HepG2 (cell line): ENCODE measurements at regions not wholly inside any gene's neighbourhood (a gene's known extent, or its start where the extent isn't known, plus 50 kb on each side); places are given as distances from the start of the nearest gene placed in this dataset.

ENCODE experiments used
- ATAC-seq: fragments of 200-7000 bp; cut with Tn5 transposase; 3 replicates; pipeline ENCODE4 v1.9.1; 2020; ENCODE audit warnings: mild to moderate bottlenecking, moderate library complexity
- BruUV-seq: library from RNA; stranded (reverse); fragments of 400-500 nt; replicated peaks from 2 replicates; lab custom pipeline; 2021; lab: Mats Ljungman, UMichigan
- CTCF ChIA-PET: fragments of 300-600 bp; formaldehyde crosslinking; extraction: SDS; loops from one replicate; lab custom pipeline; 2021; ENCODE audit warnings: low total read pairs, inconsistent platforms, low intra/inter-chr PET ratio; lab: Yijun Ruan, JAX
- POLR2A ChIA-PET: fragments of 350-600 bp; sonication (Branson Sonifier 250); formaldehyde crosslinking; loops from one replicate; lab custom pipeline; 2020; ENCODE audit warnings: antibody characterized with exemption, inconsistent platforms; lab: Yijun Ruan, JAX
- DNase-seq: peaks from one replicate; pipeline ENCODE4 v3.0.0-alpha.2; 2015; ENCODE audit warnings: low spot score
- FAIRE-seq: peaks from 3 replicates; lab custom pipeline; 2011; peaks lifted over from hg19 to GRCh38; lab: Jason Lieb, UNC
- H2AFZ ChIP-seq: one replicate; pipeline ENCODE4 v1.6.1; 2011; ENCODE audit warnings: low read length, inconsistent platforms
- H3K27ac ChIP-seq: fragments of 300-600 bp; 3 replicates; pipeline ENCODE4 v1.8.0; 2011; ENCODE audit warnings: mixed run types, mild to moderate bottlenecking, mixed read lengths, low read length, inconsistent platforms; ENCODE audit not compliant: insufficient read depth; ENCODE audit errors: extremely low read length
- H3K27me3 ChIP-seq, 2 experiments: fragments of 200-600 bp in 1 of 2; 2 replicates in 1 of 2; 3 replicates in 1 of 2; pipeline versions ENCODE4 v1.6.0 to v1.8.0; 2011; ENCODE audit warnings: low read length in 2 of 2, mild to moderate bottlenecking in 2 of 2, moderate library complexity in 2 of 2, inconsistent platforms in 1 of 2; ENCODE audit not compliant: insufficient read depth in 2 of 2, control insufficient read depth in 1 of 2
- H3K36me3 ChIP-seq, 2 experiments: fragments of 200-600 bp in 1 of 2; replicated peaks in 1 of 2; 2 replicates in 1 of 2; 3 replicates in 1 of 2; pipeline versions ENCODE4 v1.5.1 to v1.8.0; 2011; ENCODE audit warnings: low read length in 2 of 2, inconsistent platforms in 1 of 2; ENCODE audit not compliant: insufficient read depth in 2 of 2, control insufficient read depth in 1 of 2
- H3K4me1 ChIP-seq: 2 replicates; pipeline ENCODE4 v1.5.1; 2012; ENCODE audit warnings: low read length, inconsistent platforms; ENCODE audit not compliant: insufficient read depth
- H3K4me2 ChIP-seq: 2 replicates; pipeline ENCODE4 v1.6.0; 2011; ENCODE audit warnings: low read depth, low read length, inconsistent platforms
- H3K4me3 ChIP-seq, 3 experiments: fragments of 200-600 bp in 1 of 3; sonication (generic), shearing (Covaris generic) in 1 of 3; replicated peaks in 1 of 3; 2 replicates each; pipeline ENCODE4 v1.5.1; 2011 to 2016; ENCODE audit warnings: low read length in 3 of 3, inconsistent platforms in 2 of 3, low read depth in 2 of 3, mild to moderate bottlenecking in 2 of 3, control low read depth in 1 of 3, mixed read lengths in 1 of 3; ENCODE audit not compliant: insufficient read depth in 1 of 3
- H3K79me2 ChIP-seq: one replicate; pipeline ENCODE4 v1.6.1; 2011; ENCODE audit warnings: low read length, inconsistent platforms; ENCODE audit not compliant: insufficient read depth
- H3K9ac ChIP-seq: 2 replicates; pipeline ENCODE4 v1.6.0; 2011; ENCODE audit warnings: mild to moderate bottlenecking, low read depth, low read length, inconsistent platforms; ENCODE audit not compliant: insufficient read depth
- H3K9me3 ChIP-seq: 2 replicates; pipeline ENCODE4 v1.5.1; 2012; ENCODE audit warnings: mild to moderate bottlenecking, low read length
- H4K20me1 ChIP-seq: 2 replicates; pipeline ENCODE4 v1.6.0; 2011; ENCODE audit warnings: inconsistent platforms, mild to moderate bottlenecking, low read length, moderate library complexity; ENCODE audit not compliant: insufficient read depth
- CAMTA2 ChIP-seq: sonication (generic); formaldehyde crosslinking; IDR thresholded peaks from 2 replicates; pipeline ENCODE4 v1.4.0; 2020; ENCODE audit warnings: mild to moderate bottlenecking, missing genetic modification reagents, borderline replicate concordance
- HNRNPK ChIP-seq: fragments of 200-400 bp; formaldehyde crosslinking; IDR thresholded peaks from 2 replicates; pipeline ENCODE4 v1.6.1; 2018; ENCODE audit warnings: low read length, low read depth, moderate library complexity, mild to moderate bottlenecking; ENCODE audit not compliant: poor library complexity, severe bottlenecking
- MBD4 ChIP-seq: IDR thresholded peaks from 2 replicates; pipeline ENCODE4 v1.6.1; 2012; ENCODE audit warnings: low read length, inconsistent platforms, borderline replicate concordance
- PCBP1 ChIP-seq: fragments of 200-400 bp; formaldehyde crosslinking; IDR thresholded peaks from 2 replicates; pipeline ENCODE4 v1.6.1; 2017; ENCODE audit warnings: mild to moderate bottlenecking, low read depth, low read length, borderline replicate concordance
- SCMH1 ChIP-seq: sonication (generic); formaldehyde crosslinking; IDR thresholded peaks from 2 replicates; pipeline ENCODE4 v1.9.0; 2021; ENCODE audit warnings: missing genetic modification reagents, mild to moderate bottlenecking, borderline replicate concordance
- SRSF4 ChIP-seq: fragments of 200-400 bp; formaldehyde crosslinking; IDR thresholded peaks from one replicate; pipeline ENCODE4 v1.6.1; 2018; ENCODE audit warnings: mild to moderate bottlenecking, low read depth, low read length, moderate library complexity; ENCODE audit not compliant: poor library complexity, severe bottlenecking
- WIZ ChIP-seq: sonication (generic); formaldehyde crosslinking; IDR thresholded peaks from 2 replicates; pipeline ENCODE4 v1.5.1; 2020; ENCODE audit warnings: mild to moderate bottlenecking, missing genetic modification reagents
- ZNF7 ChIP-seq: IDR thresholded peaks from 2 replicates; pipeline ENCODE4 v1.6.1; 2016; ENCODE audit warnings: missing biosample characterization, missing genetic modification reagents
- ZNF790 ChIP-seq: sonication (generic); formaldehyde crosslinking; IDR thresholded peaks from 2 replicates; pipeline ENCODE4 v1.8.0; 2022; ENCODE audit warnings: missing genetic modification reagents, mild to moderate bottlenecking, borderline replicate concordance
- WGBS: methylation state at CpG from one replicate; pipeline ENCODE4 v1.1.6; 2017; ENCODE audit warnings: low lambda C conversion rate; 5-methylcytosine and 5-hydroxymethylcytosine counted together
- in situ Hi-C: cut with HindIII; loops from 2 replicates; pipeline ENCODE4 v1.10.0; 2017; ENCODE audit warnings: low pct_unique_long_range_greater_than_20kb; ENCODE audit not compliant: extremely low pct_ligation_motif_present
- intact Hi-C: fragments of 100-400 bp; cut with micrococcal nuclease; formaldehyde crosslinking; loops from one replicate; pipeline ENCODE4 v1.10.0; 2022; ENCODE audit not compliant: unreplicated experiment
- TF ChIP-seq, protein P1 (sequence below): sonication (generic); formaldehyde crosslinking; IDR thresholded peaks from 2 replicates; pipeline ENCODE4 v1.5.0; 2020; ENCODE audit warnings: mild to moderate bottlenecking, missing genetic modification reagents
- TF ChIP-seq, protein P2 (sequence below): IDR thresholded peaks from 2 replicates; pipeline ENCODE4 v1.6.1; 2012; ENCODE audit warnings: low read length, improper control_type of control experiment

DNA sequence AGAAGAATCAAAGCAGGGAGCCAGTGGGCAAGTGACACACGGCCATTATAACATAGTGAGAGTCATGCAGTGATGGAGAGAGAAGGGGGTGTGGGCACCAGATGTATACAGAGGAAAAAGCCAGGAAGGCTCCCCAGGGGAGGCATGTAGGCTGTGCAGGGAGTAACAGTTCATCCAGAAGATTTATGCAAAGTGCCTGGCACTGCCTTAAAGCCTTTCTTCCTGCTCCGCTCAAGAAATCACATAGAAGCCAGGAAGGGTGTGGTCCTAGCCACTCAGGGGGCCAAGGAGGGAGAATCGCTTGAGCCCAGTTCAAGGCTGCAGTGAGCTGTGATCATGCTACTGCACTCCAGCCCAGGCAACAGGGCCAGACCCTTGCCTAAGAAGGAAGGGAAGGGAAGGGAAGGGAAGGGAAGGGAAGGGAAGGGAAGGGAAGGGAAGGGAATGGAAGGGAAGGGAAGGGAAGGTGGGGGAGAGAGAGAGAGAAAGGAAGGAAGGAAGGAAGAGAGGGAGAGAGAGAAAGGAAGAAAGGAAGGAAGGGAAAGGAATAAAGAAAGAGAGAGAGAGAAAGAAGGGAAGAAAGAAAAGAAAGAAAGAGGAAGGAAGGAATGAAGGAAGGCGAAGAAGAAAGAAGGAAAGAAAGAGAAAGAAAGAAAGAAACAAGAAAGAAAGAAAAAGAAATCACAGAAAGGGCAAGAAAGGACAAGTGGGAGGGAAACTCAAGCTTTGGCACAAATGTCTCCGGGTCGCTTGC lies 89.8 kb downstream of the LHX2 start:
- Histone ChIP-seq H3K79me2 (no peaks in the 10 kb centered on the region), H3K9ac (no peak overlapping the region), H3K27ac (no peak overlapping the region), H4K20me1 (no peaks in the 10 kb centered on the region), H3K4me2 (no peak overlapping the region), H3K4me3 (no peak overlapping the region), H3K9me3 (no peaks in the 10 kb centered on the region), H3K27me3 (peaks cover 4 to 50% of the 10 kb centered on the region in 2 experiments; a peak in 3 of 5 replicates), H3K4me1 (no peaks in the 10 kb centered on the region), H2AFZ (no peak overlapping the region), H3K36me3 (no peaks in the 10 kb centered on the region)
- in situ Hi-C loops (no loop called here), intact Hi-C loops (no loop called here)
- ATAC-seq (no peak), FAIRE-seq (no peak), DNase-seq (no peak)
- WGBS, result 33% methylated on average over 6 of the region's 6 CpGs
- CTCF ChIA-PET, result no interaction called here
- no peak for TF ChIP-seq SRSF4
- TF ChIP-seq ZNF790 (CRISPR knock-in tag), result no peak
- no peak for TF ChIP-seq CAMTA2
- TF ChIP-seq PCBP1, result 0 out of 2 replicates have a peak, but pooled peaks have one; percentile 76
- TF ChIP-seq, protein P1, sequence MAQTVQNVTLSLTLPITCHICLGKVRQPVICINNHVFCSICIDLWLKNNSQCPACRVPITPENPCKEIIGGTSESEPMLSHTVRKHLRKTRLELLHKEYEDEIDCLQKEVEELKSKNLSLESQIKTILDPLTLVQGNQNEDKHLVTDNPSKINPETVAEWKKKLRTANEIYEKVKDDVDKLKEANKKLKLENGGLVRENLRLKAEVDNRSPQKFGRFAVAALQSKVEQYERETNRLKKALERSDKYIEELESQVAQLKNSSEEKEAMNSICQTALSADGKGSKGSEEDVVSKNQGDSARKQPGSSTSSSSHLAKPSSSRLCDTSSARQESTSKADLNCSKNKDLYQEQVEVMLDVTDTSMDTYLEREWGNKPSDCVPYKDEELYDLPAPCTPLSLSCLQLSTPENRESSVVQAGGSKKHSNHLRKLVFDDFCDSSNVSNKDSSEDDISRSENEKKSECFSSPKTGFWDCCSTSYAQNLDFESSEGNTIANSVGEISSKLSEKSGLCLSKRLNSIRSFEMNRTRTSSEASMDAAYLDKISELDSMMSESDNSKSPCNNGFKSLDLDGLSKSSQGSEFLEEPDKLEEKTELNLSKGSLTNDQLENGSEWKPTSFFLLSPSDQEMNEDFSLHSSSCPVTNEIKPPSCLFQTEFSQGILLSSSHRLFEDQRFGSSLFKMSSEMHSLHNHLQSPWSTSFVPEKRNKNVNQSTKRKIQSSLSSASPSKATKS (CRISPR knock-in tag), result no peak
- no peak for TF ChIP-seq ZNF7
- TF ChIP-seq MBD4, result no peak
- TF ChIP-seq WIZ, result no peak
- TF ChIP-seq SCMH1 (CRISPR knock-in tag), result no peak
- TF ChIP-seq, protein P2, sequence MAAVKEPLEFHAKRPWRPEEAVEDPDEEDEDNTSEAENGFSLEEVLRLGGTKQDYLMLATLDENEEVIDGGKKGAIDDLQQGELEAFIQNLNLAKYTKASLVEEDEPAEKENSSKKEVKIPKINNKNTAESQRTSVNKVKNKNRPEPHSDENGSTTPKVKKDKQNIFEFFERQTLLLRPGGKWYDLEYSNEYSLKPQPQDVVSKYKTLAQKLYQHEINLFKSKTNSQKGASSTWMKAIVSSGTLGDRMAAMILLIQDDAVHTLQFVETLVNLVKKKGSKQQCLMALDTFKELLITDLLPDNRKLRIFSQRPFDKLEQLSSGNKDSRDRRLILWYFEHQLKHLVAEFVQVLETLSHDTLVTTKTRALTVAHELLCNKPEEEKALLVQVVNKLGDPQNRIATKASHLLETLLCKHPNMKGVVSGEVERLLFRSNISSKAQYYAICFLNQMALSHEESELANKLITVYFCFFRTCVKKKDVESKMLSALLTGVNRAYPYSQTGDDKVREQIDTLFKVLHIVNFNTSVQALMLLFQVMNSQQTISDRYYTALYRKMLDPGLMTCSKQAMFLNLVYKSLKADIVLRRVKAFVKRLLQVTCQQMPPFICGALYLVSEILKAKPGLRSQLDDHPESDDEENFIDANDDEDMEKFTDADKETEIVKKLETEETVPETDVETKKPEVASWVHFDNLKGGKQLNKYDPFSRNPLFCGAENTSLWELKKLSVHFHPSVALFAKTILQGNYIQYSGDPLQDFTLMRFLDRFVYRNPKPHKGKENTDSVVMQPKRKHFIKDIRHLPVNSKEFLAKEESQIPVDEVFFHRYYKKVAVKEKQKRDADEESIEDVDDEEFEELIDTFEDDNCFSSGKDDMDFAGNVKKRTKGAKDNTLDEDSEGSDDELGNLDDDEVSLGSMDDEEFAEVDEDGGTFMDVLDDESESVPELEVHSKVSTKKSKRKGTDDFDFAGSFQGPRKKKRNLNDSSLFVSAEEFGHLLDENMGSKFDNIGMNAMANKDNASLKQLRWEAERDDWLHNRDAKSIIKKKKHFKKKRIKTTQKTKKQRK, result no peak
- peak; percentile 97 for TF ChIP-seq HNRNPK
- no TSS peak for BruUV-seq
- POLR2A ChIA-PET, result no interaction called here
